Stimulated activated naive CD8-positive, alpha-beta T cell treated with anti-CD3 and anti-CD28 coated beads, Interleukin-15, Interleukin-2, amounts not matched to agents 100 ng/mL and 50 ng/mL, for 24 hours (primary cell): ENCODE measurements at regions not wholly inside any gene's neighbourhood (a gene's known extent, or its start where the extent isn't known, plus 50 kb on each side); places are given as distances from the start of the nearest gene placed in this dataset.
"Not testable (repeated sequence)": the region's sequence is repeated elsewhere in the genome, so short reads cannot be mapped to it uniquely, and the experiment has no call there.

Experiments used
- H3K27ac Mint-ChIP-seq: one replicate; pipeline ENCODE4 v1.8.0; 2021; ENCODE audit warnings: mild to moderate bottlenecking, mixed read lengths
- H3K27me3 Mint-ChIP-seq: one replicate; pipeline ENCODE4 v1.8.0; 2021; ENCODE audit warnings: mixed read lengths
- H3K36me3 Mint-ChIP-seq: one replicate; pipeline ENCODE4 v1.8.0; 2021; ENCODE audit warnings: low read depth, mixed read lengths
- H3K4me1 Mint-ChIP-seq: one replicate; pipeline ENCODE4 v1.8.0; 2021; ENCODE audit warnings: low read depth, mixed read lengths
- H3K4me3 Mint-ChIP-seq: one replicate; pipeline ENCODE4 v1.8.0; 2021; ENCODE audit warnings: mild to moderate bottlenecking, mixed read lengths
- H3K9me3 Mint-ChIP-seq: one replicate; pipeline ENCODE4 v1.8.0; 2021; ENCODE audit warnings: mixed read lengths

GRCh38 chr4:9592010-9592409 is 147.8 kb downstream of the DEFB131A start:
- H3K27me3 Mint-ChIP-seq: no peaks in the 10 kb centered on the region
- H3K4me1 Mint-ChIP-seq: no peaks in the 10 kb centered on the region
- peaks cover 10% of the 10 kb centered on the region for H3K9me3 Mint-ChIP-seq
- no peak overlapping the region for H3K4me3 Mint-ChIP-seq
- H3K36me3 Mint-ChIP-seq: peaks cover 13% of the 10 kb centered on the region
- H3K27ac Mint-ChIP-seq: no peak overlapping the region

DNA sequence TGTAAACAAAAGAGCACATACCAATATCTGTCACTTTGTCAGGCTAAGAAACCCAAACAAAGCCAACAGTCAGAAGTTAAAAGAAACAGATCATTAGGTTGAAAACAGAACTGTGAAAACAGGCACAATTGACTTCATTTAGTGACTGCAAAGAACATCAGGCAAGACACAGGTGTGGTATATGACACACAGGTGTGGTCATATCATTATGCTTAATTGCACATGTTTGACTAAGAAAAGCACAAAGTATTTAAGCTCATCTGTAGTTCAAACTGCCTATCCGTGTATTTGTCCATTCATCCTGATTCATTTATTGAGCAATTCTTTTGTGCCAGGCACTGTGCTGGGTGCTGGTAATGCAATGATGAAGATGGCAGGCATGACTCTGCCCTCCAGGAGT is 150.7 kb downstream of the DEFB131A start:
- no peaks in the 10 kb centered on the region for H3K27me3 Mint-ChIP-seq
- no peak overlapping the region for H3K4me3 Mint-ChIP-seq
- H3K36me3 Mint-ChIP-seq: peaks cover 13% of the 10 kb centered on the region
- no peak overlapping the region for H3K27ac Mint-ChIP-seq
- H3K4me1 Mint-ChIP-seq: no peaks in the 10 kb centered on the region
- H3K9me3 Mint-ChIP-seq: peaks cover 10% of the 10 kb centered on the region

GRCh38 chr4:9595531-9595930 is 151.3 kb downstream of the DEFB131A start:
- Mint-ChIP-seq H3K36me3 (peaks cover 13% of the 10 kb centered on the region), H3K9me3 (peaks cover 10% of the 10 kb centered on the region)
- not testable (repeated sequence) for H3K4me3 Mint-ChIP-seq, H3K27ac Mint-ChIP-seq, H3K27me3 Mint-ChIP-seq, H3K4me1 Mint-ChIP-seq

DNA sequence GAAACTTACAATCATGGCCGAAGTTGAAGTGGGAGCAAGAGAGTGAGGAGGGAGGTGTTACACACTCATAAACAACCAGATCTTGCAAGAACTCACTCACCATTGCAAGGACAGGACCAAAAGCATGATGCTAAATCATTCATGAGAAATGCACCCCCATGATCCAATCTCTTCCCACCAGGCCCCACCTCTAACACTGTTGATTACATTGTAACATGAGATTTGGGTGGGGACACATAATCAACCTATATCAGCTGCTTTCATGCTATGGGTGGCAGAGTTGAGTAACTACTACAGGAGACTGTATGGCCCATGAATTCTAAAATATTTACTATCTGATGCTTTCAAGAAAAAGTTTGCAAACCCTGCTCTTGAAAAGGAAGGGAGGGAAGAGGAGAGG is 155.1 kb downstream of the DEFB131A start:
- H3K9me3 Mint-ChIP-seq: peaks cover 10% of the 10 kb centered on the region
- H3K4me3 Mint-ChIP-seq: no peak overlapping the region
- H3K27me3 Mint-ChIP-seq: no peaks in the 10 kb centered on the region
- peaks cover 31% of the 10 kb centered on the region for H3K4me1 Mint-ChIP-seq
- no peak overlapping the region for H3K27ac Mint-ChIP-seq
- peaks cover 13% of the 10 kb centered on the region for H3K36me3 Mint-ChIP-seq

GRCh38 chr4:9600246-9600645 is 156.0 kb downstream of the DEFB131A start:
- Mint-ChIP-seq H3K27ac (no peak overlapping the region), H3K4me1 (peaks cover 41% of the 10 kb centered on the region), H3K27me3 (no peaks in the 10 kb centered on the region), H3K9me3 (peaks cover 10% of the 10 kb centered on the region), H3K4me3 (no peak overlapping the region), H3K36me3 (peaks cover 8% of the 10 kb centered on the region)

DNA sequence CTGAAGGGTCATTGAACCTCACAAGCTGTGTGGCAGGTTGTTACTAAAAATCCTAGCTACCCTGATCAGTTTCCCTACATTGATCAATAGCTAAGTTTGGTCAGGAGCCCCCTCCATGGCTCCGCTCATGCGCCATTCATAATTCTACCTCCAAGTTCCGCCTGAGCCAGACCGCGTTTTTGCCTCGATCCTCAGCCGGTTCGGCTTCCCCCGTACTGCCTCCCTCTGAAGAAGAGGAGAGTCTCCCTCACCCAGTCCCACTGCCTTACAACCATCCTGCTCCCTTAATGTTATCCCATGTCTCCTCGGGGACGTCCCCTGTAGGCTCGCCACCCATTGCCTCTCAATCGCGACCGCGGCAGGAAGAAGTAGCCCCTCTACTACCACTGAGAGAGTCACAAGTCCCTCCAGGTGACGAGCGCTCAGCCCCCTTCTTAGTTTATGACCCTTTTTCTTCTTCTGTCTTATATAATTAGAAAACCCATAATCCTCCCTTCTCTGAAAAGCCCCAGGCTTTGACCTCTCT is 158.2 kb downstream of the DEFB131A start:
- Mint-ChIP-seq H3K27me3 (no peaks in the 10 kb centered on the region), H3K36me3 (no peaks in the 10 kb centered on the region), H3K27ac (no peak overlapping the region), H3K4me1 (peaks cover 52% of the 10 kb centered on the region), H3K9me3 (no peaks in the 10 kb centered on the region), H3K4me3 (no peak overlapping the region)

GRCh38 chr4:9604031-9604892 is 160.0 kb downstream of the DEFB131A start:
- peaks cover 52% of the 10 kb centered on the region for H3K4me1 Mint-ChIP-seq

DNA sequence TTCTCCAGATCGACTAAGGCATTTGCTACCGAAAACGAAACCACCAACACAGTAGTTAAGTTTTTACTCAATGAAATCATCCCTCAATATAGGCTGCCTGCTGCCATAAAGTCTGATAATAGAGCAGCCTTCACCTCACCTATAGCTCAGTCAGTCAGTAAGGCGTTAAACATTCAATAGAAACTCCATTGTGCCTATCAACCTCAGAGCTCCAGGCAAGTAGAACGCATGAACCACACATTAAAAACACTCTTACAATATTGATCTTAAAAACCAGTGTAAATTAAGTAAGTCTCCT is 160.6 kb downstream of the DEFB131A start:
- Mint-ChIP-seq H3K4me1 (peaks cover 52% of the 10 kb centered on the region), H3K27ac (peak overlapping the region; percentile 96), H3K4me3 (peak overlapping the region; percentile 89)
- not testable (repeated sequence) for H3K27me3 Mint-ChIP-seq, H3K9me3 Mint-ChIP-seq, H3K36me3 Mint-ChIP-seq

More at GRCh38 chr4:9604031-9604892, 160.0 kb downstream of the DEFB131A start:
- H3K27me3 Mint-ChIP-seq, H3K36me3 Mint-ChIP-seq, H3K9me3 Mint-ChIP-seq: not testable (repeated sequence)
- peak overlapping the region; percentile 96 for H3K27ac Mint-ChIP-seq
- H3K4me3 Mint-ChIP-seq: peak overlapping the region; percentile 89

DNA sequence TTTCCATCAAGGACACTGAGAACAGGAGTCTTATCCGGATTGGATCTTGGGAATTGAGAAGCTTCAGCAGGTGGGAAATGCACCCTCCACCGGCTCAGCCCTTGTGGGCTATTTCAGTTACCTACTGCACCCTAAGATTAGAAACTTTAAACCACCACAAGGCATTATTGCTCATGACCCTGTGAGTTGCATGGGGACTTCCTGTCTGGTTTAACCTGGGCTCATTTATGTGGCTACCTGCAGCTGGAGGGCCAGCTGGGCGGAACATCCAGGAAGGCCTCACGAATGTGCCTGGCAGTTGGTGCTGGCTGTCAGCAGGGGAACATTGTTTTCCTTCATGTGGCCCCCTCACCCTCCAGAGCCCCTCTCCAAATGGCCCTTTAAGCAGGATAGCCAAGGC is 164.1 kb downstream of the DEFB131A start:
- Mint-ChIP-seq H3K4me3 (no peak overlapping the region), H3K27ac (no peak overlapping the region), H3K9me3 (no peaks in the 10 kb centered on the region), H3K36me3 (no peaks in the 10 kb centered on the region), H3K4me1 (peaks cover 31% of the 10 kb centered on the region), H3K27me3 (no peaks in the 10 kb centered on the region)

DNA sequence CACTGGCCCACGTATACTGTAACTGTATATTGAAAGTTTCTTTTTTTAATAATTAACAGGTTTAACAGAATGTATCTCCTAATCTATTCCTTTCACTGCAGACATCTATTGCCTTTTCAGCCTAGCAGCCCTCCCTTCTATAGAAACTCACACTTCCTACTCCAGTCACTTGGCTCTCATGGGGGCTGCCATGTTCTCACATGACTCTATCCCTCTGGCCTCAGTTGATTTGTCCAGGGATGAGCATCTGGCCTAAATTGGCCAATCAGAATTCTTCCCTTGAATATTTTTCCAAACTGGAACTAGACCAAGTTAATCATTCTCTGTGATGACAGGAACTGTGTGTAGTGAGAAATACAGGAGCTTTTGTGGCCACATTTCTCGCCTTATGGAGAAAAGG is 166.1 kb downstream of the DEFB131A start:
- not testable (repeated sequence) for H3K36me3 Mint-ChIP-seq, H3K9me3 Mint-ChIP-seq, H3K4me3 Mint-ChIP-seq, H3K27ac Mint-ChIP-seq, H3K27me3 Mint-ChIP-seq
- peaks cover 11% of the 10 kb centered on the region for H3K4me1 Mint-ChIP-seq

DNA sequence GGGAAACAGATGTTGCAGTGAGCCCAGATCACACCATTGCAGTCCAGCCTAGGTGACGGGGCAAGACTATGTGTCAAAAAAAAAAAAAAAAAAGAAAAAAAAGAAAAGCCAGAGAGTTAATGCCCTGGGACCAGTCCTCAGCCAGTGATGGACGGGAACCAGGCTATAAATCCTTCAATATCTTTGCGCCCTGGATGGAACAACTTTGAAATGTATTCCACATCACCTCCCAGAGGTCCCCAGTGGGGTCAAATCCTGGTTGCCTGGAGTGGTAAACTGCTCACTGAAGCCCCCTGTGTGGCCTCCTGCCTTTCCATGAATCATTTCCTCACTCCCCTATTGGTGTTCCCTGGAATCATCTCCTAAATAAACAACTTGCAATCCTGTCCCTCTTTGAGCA is 166.9 kb downstream of the DEFB131A start:
- no peaks in the 10 kb centered on the region for H3K36me3 Mint-ChIP-seq
- no peaks in the 10 kb centered on the region for H3K27me3 Mint-ChIP-seq
- peaks cover 3% of the 10 kb centered on the region for H3K4me1 Mint-ChIP-seq
- no peaks in the 10 kb centered on the region for H3K9me3 Mint-ChIP-seq
- H3K27ac Mint-ChIP-seq: no peak overlapping the region
- no peak overlapping the region for H3K4me3 Mint-ChIP-seq

DNA sequence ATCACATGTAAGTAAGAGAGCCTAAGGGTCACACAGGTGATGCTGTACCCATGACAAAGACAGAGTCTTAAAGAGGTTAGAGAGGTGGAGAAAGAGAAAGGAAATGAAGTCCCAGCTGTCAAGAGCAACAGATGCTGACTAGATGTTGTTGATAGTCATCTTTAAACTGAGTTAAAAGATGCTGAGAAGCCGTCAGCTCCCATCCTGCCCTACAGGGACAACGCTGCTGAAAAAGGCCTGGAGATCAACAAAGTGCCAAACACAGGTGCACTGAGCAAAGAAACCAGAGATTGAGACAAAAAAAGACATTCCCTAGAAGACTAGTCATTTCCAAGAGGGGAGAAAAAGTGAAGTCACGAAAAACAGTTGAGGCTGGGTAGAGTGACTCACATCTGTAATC is 145.0 kb upstream of the DRD5 start:
- H3K4me1 Mint-ChIP-seq, H3K9me3 Mint-ChIP-seq, H3K27ac Mint-ChIP-seq: not testable (repeated sequence)

DNA sequence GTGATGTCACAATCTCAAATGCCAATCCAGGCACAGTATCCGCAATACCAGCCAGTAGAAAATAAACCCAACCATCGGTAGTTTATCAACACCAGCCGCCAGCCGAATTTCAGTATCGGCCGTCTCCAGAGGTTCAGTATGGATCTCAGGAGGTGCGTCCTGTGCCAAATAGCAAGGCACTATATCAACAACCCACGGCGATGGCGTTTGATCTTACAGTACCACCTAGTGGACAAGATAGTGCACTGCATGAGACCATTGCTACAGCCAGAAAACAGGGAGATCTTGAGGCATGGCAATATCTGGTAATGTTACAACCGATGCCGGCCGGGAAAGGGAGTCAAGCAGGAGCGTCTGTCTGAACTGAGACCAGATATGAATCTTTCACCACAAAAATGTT is 121.8 kb upstream of the DRD5 start:
- H3K36me3 Mint-ChIP-seq, H3K27ac Mint-ChIP-seq, H3K4me3 Mint-ChIP-seq, H3K4me1 Mint-ChIP-seq, H3K9me3 Mint-ChIP-seq, H3K27me3 Mint-ChIP-seq: not testable (repeated sequence)

More for the DNA sequence above, 145.0 kb upstream of the DRD5 start:
- H3K36me3 Mint-ChIP-seq, H3K4me3 Mint-ChIP-seq, H3K27me3 Mint-ChIP-seq: not testable (repeated sequence)

DNA sequence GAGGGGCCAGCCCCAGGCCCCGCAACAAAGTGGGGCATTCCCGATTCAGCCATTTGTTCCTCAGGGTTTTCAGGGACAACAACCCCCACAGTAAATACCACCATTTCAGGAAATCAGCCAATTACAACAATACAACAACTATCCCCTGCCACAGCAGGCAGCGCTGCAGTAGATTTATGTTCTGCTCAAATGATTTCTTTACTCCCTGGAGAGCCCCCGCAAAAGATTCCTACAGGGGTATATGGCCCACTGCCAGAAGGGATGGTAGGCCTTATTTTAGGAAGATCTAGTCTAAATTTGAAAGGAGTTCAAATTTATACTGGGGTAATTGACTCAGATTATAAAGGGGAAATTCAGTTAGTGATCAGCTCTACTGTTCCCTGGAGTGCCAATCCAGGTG is 120.5 kb upstream of the DRD5 start:
- H3K9me3 Mint-ChIP-seq, H3K27ac Mint-ChIP-seq: not testable (repeated sequence)

GRCh38 chr4:9670725-9671124 is 110.7 kb upstream of the DRD5 start:
- H3K27ac Mint-ChIP-seq, H3K36me3 Mint-ChIP-seq, H3K27me3 Mint-ChIP-seq, H3K4me1 Mint-ChIP-seq, H3K9me3 Mint-ChIP-seq, H3K4me3 Mint-ChIP-seq: not testable (repeated sequence)

More for the DNA sequence above, 120.5 kb upstream of the DRD5 start:
- not testable (repeated sequence) for H3K27me3 Mint-ChIP-seq, H3K36me3 Mint-ChIP-seq, H3K4me3 Mint-ChIP-seq, H3K4me1 Mint-ChIP-seq

GRCh38 chr4:9677357-9677756 is 104.1 kb upstream of the DRD5 start:
- H3K9me3 Mint-ChIP-seq, H3K4me1 Mint-ChIP-seq, H3K36me3 Mint-ChIP-seq, H3K4me3 Mint-ChIP-seq, H3K27me3 Mint-ChIP-seq, H3K27ac Mint-ChIP-seq: not testable (repeated sequence)
